ENCODE measurements at regions not wholly inside any gene's neighbourhood (a gene's known extent, or its start where the extent isn't known, plus 50 kb on each side); places are given as distances from the start of the nearest gene placed in this dataset.

GRCh38 chr21:37994211-37994610 is 78.0 kb upstream of the KCNJ6 start:
- TF ChIP-seq CTCF (IDR thresholded peaks at IDR 0.05; ENCODE audit: extremely low read depth, insufficient read depth, missing control alignments) = no peak
- in situ Hi-C loops (cut with MboI; ENCODE audit: low pct_unique_long_range_greater_than_20kb, low sequenced_read_pairs, unreplicated experiment) = no loop called here
- DNase-seq (ENCODE audit: low spot score) = no peak

- DNase-seq (ENCODE audit: low spot score) = no peak
- in situ Hi-C loops (cut with MboI; ENCODE audit: low pct_unique_long_range_greater_than_20kb, low sequenced_read_pairs, unreplicated experiment) = no loop called here
- TF ChIP-seq CTCF (IDR thresholded peaks at IDR 0.05; ENCODE audit: extremely low read depth, insufficient read depth, missing control alignments) = no peak
These were observed 96.4 kb upstream of the KCNJ6 start for GRCh38 chr21:38012672-38013071.

DNA sequence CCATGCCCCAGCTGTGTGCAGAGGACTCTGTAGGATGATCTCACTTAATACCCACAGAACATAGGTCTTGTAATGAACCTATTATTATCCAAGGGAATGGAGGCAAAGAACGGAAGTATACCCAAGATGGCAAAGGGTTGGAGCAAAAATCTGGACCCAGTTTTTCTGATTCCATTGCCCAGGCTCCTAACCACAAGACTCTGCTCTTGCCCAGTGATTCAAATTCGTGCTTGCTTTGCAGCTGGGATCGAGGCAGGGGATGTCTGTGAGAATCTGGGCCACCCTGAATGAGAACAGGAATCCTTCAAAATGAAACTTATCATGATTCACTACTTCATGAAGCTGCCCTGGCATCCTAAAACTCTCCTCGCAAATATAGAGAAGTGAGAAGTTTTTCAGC is 97.5 kb upstream of the KCNJ6 start:
- no peak for TF ChIP-seq CTCF (IDR thresholded peaks at IDR 0.05; ENCODE audit: extremely low read depth, insufficient read depth, missing control alignments)
- in situ Hi-C loops (cut with MboI; ENCODE audit: low pct_unique_long_range_greater_than_20kb, low sequenced_read_pairs, unreplicated experiment) = no loop called here
- no peak for DNase-seq (ENCODE audit: low spot score)

- no peak for DNase-seq (ENCODE audit: low spot score)
- in situ Hi-C loops (cut with MboI; ENCODE audit: low pct_unique_long_range_greater_than_20kb, low sequenced_read_pairs, unreplicated experiment) = no loop called here
- no peak for TF ChIP-seq CTCF (IDR thresholded peaks at IDR 0.05; ENCODE audit: extremely low read depth, insufficient read depth, missing control alignments)
These were observed 98.0 kb upstream of the KCNJ6 start for GRCh38 chr21:38014298-38014697.

GRCh38 chr21:38027901-38028498 is 111.7 kb upstream of the KCNJ6 start:
- TF ChIP-seq CTCF (IDR thresholded peaks at IDR 0.05; ENCODE audit: extremely low read depth, insufficient read depth, missing control alignments) = no peak
- in situ Hi-C loops (cut with MboI; ENCODE audit: low pct_unique_long_range_greater_than_20kb, low sequenced_read_pairs, unreplicated experiment) = no loop called here
- no peak for DNase-seq (ENCODE audit: low spot score)

GRCh38 chr21:38032082-38032801 is 116.0 kb upstream of the KCNJ6 start:
- in situ Hi-C loops (cut with MboI; ENCODE audit: low pct_unique_long_range_greater_than_20kb, low sequenced_read_pairs, unreplicated experiment) = no loop called here
- DNase-seq (ENCODE audit: low spot score) = no peak
- TF ChIP-seq CTCF (IDR thresholded peaks at IDR 0.05; ENCODE audit: extremely low read depth, insufficient read depth, missing control alignments) = no peak
